ENCODE measurements at regions not wholly inside any gene's neighbourhood (a gene's known extent, or its start where the extent isn't known, plus 50 kb on each side); places are given as distances from the start of the nearest gene placed in this dataset.

DNA sequence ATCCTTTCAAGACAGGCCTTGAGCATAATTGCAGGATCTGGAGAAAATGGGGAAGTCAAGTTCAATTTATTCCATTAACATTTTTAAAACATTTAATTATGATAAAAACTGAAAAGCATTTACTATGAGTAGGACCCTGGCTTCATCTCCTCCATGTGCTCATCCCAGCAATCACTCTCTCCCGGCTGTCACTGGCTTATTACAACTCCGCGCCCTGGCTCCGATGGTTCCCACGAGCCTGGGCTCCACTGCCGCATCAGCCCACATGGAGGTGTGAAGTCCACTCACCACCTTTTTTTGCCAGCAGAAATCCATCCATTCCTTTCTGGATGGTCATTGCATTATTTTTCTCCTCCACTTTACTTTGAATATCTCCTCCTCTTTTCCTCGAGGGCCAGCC is 194.4 kb downstream of the EMP1 start:
- no peak for DNase-seq (ENCODE audit: extremely low spot score, unreplicated experiment)
- TF ChIP-seq, protein P1, sequence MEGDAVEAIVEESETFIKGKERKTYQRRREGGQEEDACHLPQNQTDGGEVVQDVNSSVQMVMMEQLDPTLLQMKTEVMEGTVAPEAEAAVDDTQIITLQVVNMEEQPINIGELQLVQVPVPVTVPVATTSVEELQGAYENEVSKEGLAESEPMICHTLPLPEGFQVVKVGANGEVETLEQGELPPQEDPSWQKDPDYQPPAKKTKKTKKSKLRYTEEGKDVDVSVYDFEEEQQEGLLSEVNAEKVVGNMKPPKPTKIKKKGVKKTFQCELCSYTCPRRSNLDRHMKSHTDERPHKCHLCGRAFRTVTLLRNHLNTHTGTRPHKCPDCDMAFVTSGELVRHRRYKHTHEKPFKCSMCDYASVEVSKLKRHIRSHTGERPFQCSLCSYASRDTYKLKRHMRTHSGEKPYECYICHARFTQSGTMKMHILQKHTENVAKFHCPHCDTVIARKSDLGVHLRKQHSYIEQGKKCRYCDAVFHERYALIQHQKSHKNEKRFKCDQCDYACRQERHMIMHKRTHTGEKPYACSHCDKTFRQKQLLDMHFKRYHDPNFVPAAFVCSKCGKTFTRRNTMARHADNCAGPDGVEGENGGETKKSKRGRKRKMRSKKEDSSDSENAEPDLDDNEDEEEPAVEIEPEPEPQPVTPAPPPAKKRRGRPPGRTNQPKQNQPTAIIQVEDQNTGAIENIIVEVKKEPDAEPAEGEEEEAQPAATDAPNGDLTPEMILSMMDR (IDR thresholded peaks at IDR 0.05): no peak
- Mint-ChIP-seq H3K4me1 (ENCODE audit: unreplicated experiment) (no peaks in the 10 kb centered on the region), H3K36me3 (ENCODE audit: unreplicated experiment) (no peaks in the 10 kb centered on the region), H3K27me3 (ENCODE audit: unreplicated experiment) (no peaks in the 10 kb centered on the region), H3K27ac (ENCODE audit: unreplicated experiment) (no peak overlapping the region), H3K9me3 (ENCODE audit: unreplicated experiment) (no peaks in the 10 kb centered on the region), H3K4me3 (ENCODE audit: unreplicated experiment) (no peak overlapping the region)

GRCh38 chr12:13390381-13390861 is 193.9 kb downstream of the EMP1 start:
- H3K27ac Mint-ChIP-seq (ENCODE audit: unreplicated experiment): no peak overlapping the region
- H3K4me1 Mint-ChIP-seq (ENCODE audit: unreplicated experiment): no peaks in the 10 kb centered on the region
- no peak overlapping the region for H3K4me3 Mint-ChIP-seq (ENCODE audit: unreplicated experiment)
- H3K9me3 Mint-ChIP-seq (ENCODE audit: unreplicated experiment): no peaks in the 10 kb centered on the region
- no peaks in the 10 kb centered on the region for H3K27me3 Mint-ChIP-seq (ENCODE audit: unreplicated experiment)
- H3K36me3 Mint-ChIP-seq (ENCODE audit: unreplicated experiment): no peaks in the 10 kb centered on the region
- no peak for DNase-seq (ENCODE audit: extremely low spot score, unreplicated experiment)
- TF ChIP-seq, protein P1 (IDR thresholded peaks at IDR 0.05): no peak

GRCh38 chr12:13387101-13387500 is 190.6 kb downstream of the EMP1 start:
- no peak for DNase-seq (ENCODE audit: extremely low spot score, unreplicated experiment)
- no peaks in the 10 kb centered on the region for H3K9me3 Mint-ChIP-seq (ENCODE audit: unreplicated experiment)

GRCh38 chr12:13386323-13387039 is 190.0 kb downstream of the EMP1 start:
- H3K9me3 Mint-ChIP-seq (ENCODE audit: unreplicated experiment): no peaks in the 10 kb centered on the region
- H3K27me3 Mint-ChIP-seq (ENCODE audit: unreplicated experiment): peaks cover 3% of the 10 kb centered on the region
- DNase-seq (ENCODE audit: extremely low spot score, unreplicated experiment): no peak
- no peaks in the 10 kb centered on the region for H3K4me1 Mint-ChIP-seq (ENCODE audit: unreplicated experiment)
- no peak overlapping the region for H3K27ac Mint-ChIP-seq (ENCODE audit: unreplicated experiment)
- no peaks in the 10 kb centered on the region for H3K36me3 Mint-ChIP-seq (ENCODE audit: unreplicated experiment)
- H3K4me3 Mint-ChIP-seq (ENCODE audit: unreplicated experiment): no peak overlapping the region
- TF ChIP-seq, protein P1 (IDR thresholded peaks at IDR 0.05): no peak

More at GRCh38 chr12:13387101-13387500, 190.6 kb downstream of the EMP1 start:
- H3K36me3 Mint-ChIP-seq (ENCODE audit: unreplicated experiment): no peaks in the 10 kb centered on the region
- H3K4me3 Mint-ChIP-seq (ENCODE audit: unreplicated experiment): no peak overlapping the region
- TF ChIP-seq, protein P1 (IDR thresholded peaks at IDR 0.05): no peak
- peaks cover 3% of the 10 kb centered on the region for H3K27me3 Mint-ChIP-seq (ENCODE audit: unreplicated experiment)
- H3K27ac Mint-ChIP-seq (ENCODE audit: unreplicated experiment): no peak overlapping the region
- no peaks in the 10 kb centered on the region for H3K4me1 Mint-ChIP-seq (ENCODE audit: unreplicated experiment)

DNA sequence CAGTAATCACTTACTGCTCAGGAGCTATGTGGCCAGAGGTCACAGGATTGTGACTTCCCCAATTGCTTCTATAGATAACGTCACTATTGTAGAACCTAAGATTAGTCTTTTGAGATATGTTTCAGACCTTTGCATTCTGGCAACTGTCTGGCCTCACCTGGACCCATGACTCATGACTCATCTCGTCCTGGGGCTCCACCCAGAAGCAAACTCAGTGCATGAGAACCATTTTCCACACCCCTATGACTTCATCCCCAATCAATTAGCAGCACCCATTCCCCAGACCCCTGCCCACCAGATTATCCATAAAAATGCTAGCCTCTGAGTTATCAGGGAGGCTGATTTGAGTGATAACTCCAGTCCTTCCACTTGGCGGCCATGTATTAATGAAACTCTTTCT is 186.9 kb downstream of the EMP1 start:
- Mint-ChIP-seq H3K27ac (ENCODE audit: unreplicated experiment) (no peak overlapping the region), H3K4me1 (ENCODE audit: unreplicated experiment) (no peaks in the 10 kb centered on the region), H3K4me3 (ENCODE audit: unreplicated experiment) (no peak overlapping the region), H3K9me3 (ENCODE audit: unreplicated experiment) (no peaks in the 10 kb centered on the region), H3K36me3 (ENCODE audit: unreplicated experiment) (no peaks in the 10 kb centered on the region), H3K27me3 (ENCODE audit: unreplicated experiment) (peaks cover 3% of the 10 kb centered on the region)
- TF ChIP-seq, protein P1 (IDR thresholded peaks at IDR 0.05): no peak
- peak; percentile 23 for DNase-seq (ENCODE audit: extremely low spot score, unreplicated experiment)

Data from osteocyte (in vitro differentiated cells).